Fibroblast of lung (primary cell): ENCODE measurements at regions not wholly inside any gene's neighbourhood (a gene's known extent, or its start where the extent isn't known, plus 50 kb on each side); places are given as distances from the start of the nearest gene placed in this dataset.

Experiments used
- DNase-seq, 2 donors: peaks; one replicate each; pipeline versions ENCODE4 v3.0.0 to v3.0.0-alpha.2; 2010; ENCODE audit warnings: low read depth in 2 of 2
- H2AFZ ChIP-seq: 2 replicates; pipeline ENCODE4 v1.5.1; 2012; ENCODE audit warnings: low read length, control low read depth, inconsistent platforms
- H3K27ac ChIP-seq: 2 replicates; pipeline ENCODE4 v1.5.1; 2011; ENCODE audit warnings: low read length, control low read depth; ENCODE audit not compliant: insufficient read depth
- H3K27me3 ChIP-seq: 2 replicates; pipeline ENCODE4 v1.5.1; 2011; ENCODE audit warnings: mild to moderate bottlenecking, low read length; ENCODE audit not compliant: control insufficient read depth, insufficient read depth
- H3K36me3 ChIP-seq: 2 replicates; pipeline ENCODE4 v1.5.1; 2011; ENCODE audit warnings: low read length; ENCODE audit not compliant: control insufficient read depth, insufficient read depth
- H3K4me1 ChIP-seq: 2 replicates; pipeline ENCODE4 v1.5.1; 2011; ENCODE audit warnings: low read length; ENCODE audit not compliant: control insufficient read depth, insufficient read depth; ENCODE audit errors: extremely low read depth
- H3K4me2 ChIP-seq: 2 replicates; pipeline ENCODE4 v1.5.1; 2011; ENCODE audit warnings: low read length, control low read depth; ENCODE audit not compliant: insufficient read depth; ENCODE audit errors: extremely low read depth
- H3K4me3 ChIP-seq, 4 experiments: fragments of 200-600 bp in 1 of 4; sonication (generic) in 1 of 4; replicated peaks in 1 of 4; 2 replicates each; pipeline ENCODE4 v1.5.1; 2011 to 2016; ENCODE audit warnings: low read length in 4 of 4, low read depth in 3 of 4, mild to moderate bottlenecking in 3 of 4, control low read depth in 2 of 4, inconsistent platforms in 1 of 4, mixed read lengths in 1 of 4; ENCODE audit not compliant: insufficient read depth in 1 of 4; ENCODE audit errors: control extremely low read depth in 1 of 4
- H3K79me2 ChIP-seq: 2 replicates; pipeline ENCODE4 v1.5.1; 2012; ENCODE audit warnings: mild to moderate bottlenecking, low read length, inconsistent platforms; ENCODE audit not compliant: control insufficient read depth, insufficient read depth
- H3K9ac ChIP-seq: 2 replicates; pipeline ENCODE4 v1.5.1; 2011; ENCODE audit warnings: mild to moderate bottlenecking, low read length, control low read depth; ENCODE audit not compliant: insufficient read depth
- H3K9me3 ChIP-seq: 2 replicates; pipeline ENCODE4 v1.5.1; 2012; ENCODE audit warnings: low read depth, low read length; ENCODE audit not compliant: control insufficient read depth, insufficient read depth
- H4K20me1 ChIP-seq: 2 replicates; pipeline ENCODE4 v1.5.1; 2011; ENCODE audit warnings: low read length; ENCODE audit not compliant: control insufficient read depth, insufficient read depth; ENCODE audit errors: extremely low read depth
- CTCF ChIP-seq, 2 donors: IDR thresholded peaks in 1 of 2; conservative IDR thresholded peaks in 1 of 2; 1 replicate in 1 of 2; 2 replicates in 1 of 2; pipeline ENCODE4 v1.5.1; 2011 to 2012; ENCODE audit warnings: low read length in 2 of 2, control low read depth in 1 of 2, inconsistent platforms in 1 of 2, low read depth in 1 of 2, mild to moderate bottlenecking in 1 of 2
- EZH2 ChIP-seq: IDR thresholded peaks from 2 replicates; pipeline ENCODE4 v1.5.1; 2012; ENCODE audit warnings: low read length, control low read depth, mild to moderate bottlenecking; ENCODE audit errors: missing control alignments

- Histone ChIP-seq H3K4me2 (no peak overlapping the region), H3K4me1 (no peaks in the 10 kb centered on the region), H3K9ac (no peak overlapping the region), H3K27me3 (no peaks in the 10 kb centered on the region), H3K27ac (no peak overlapping the region), H3K79me2 (no peaks in the 10 kb centered on the region), H2AFZ (no peak overlapping the region), H3K4me3 (no peak overlapping the region), H3K36me3 (no peaks in the 10 kb centered on the region), H4K20me1 (no peaks in the 10 kb centered on the region), H3K9me3 (no peaks in the 10 kb centered on the region)
- DNase-seq: no peak
- no peak for TF ChIP-seq EZH2
- no peak for TF ChIP-seq CTCF (conservative IDR thresholded peaks at IDR 0.05 in 1 of 2, IDR thresholded peaks at IDR 0.05 in 1 of 2; ENCODE audit: low read depth in 1 of 2, low read length in 2 of 2)
These were observed 170.1 kb upstream of the ZNF536 start for GRCh38 chr19:30202060-30202600.

GRCh38 chr19:30204721-30205120 is 167.5 kb upstream of the ZNF536 start:
- Histone ChIP-seq H3K9me3 (no peaks in the 10 kb centered on the region), H4K20me1 (no peaks in the 10 kb centered on the region), H3K9ac (no peak overlapping the region), H3K4me1 (no peaks in the 10 kb centered on the region), H3K4me2 (no peak overlapping the region), H3K4me3 (no peak overlapping the region), H3K27me3 (no peaks in the 10 kb centered on the region), H3K79me2 (no peaks in the 10 kb centered on the region), H3K36me3 (no peaks in the 10 kb centered on the region), H2AFZ (no peak overlapping the region), H3K27ac (no peak overlapping the region)
- TF ChIP-seq CTCF (conservative IDR thresholded peaks at IDR 0.05 in 1 of 2, IDR thresholded peaks at IDR 0.05 in 1 of 2; ENCODE audit: low read depth in 1 of 2, low read length in 2 of 2) (no peak), EZH2 (no peak)
- DNase-seq: no peak

GRCh38 chr19:30206187-30206586 is 166.0 kb upstream of the ZNF536 start:
- Histone ChIP-seq H3K4me1 (no peaks in the 10 kb centered on the region), H3K27ac (no peak overlapping the region), H4K20me1 (no peaks in the 10 kb centered on the region), H3K4me2 (no peak overlapping the region), H3K27me3 (no peaks in the 10 kb centered on the region), H3K9ac (no peak overlapping the region), H3K79me2 (no peaks in the 10 kb centered on the region), H3K9me3 (no peaks in the 10 kb centered on the region), H3K4me3 (no peak overlapping the region), H3K36me3 (no peaks in the 10 kb centered on the region), H2AFZ (no peak overlapping the region)
- no peak for TF ChIP-seq CTCF (conservative IDR thresholded peaks at IDR 0.05 in 1 of 2, IDR thresholded peaks at IDR 0.05 in 1 of 2; ENCODE audit: low read depth in 1 of 2, low read length in 2 of 2)
- TF ChIP-seq EZH2: no peak
- DNase-seq: no peak
